Heart left ventricle (tissue), 16 donors: ENCODE measurements at regions not wholly inside any gene's neighbourhood (a gene's known extent, or its start where the extent isn't known, plus 50 kb on each side); places are given as distances from the start of the nearest gene placed in this dataset.

Experiments used
- ATAC-seq, 4 donors: fragments of 200-7000 bp; cut with Tn5 transposase; one replicate each; pipeline ENCODE4 v1.9.1; 2020 to 2022; ENCODE audit warnings: moderate library complexity in 4 of 4, mild to moderate bottlenecking in 3 of 4, moderate number of reproducible peaks in 1 of 4
- DNase-seq, 5 donors: peaks; one replicate each; pipeline ENCODE4 v3.0.0-alpha.2; 2020
- H3K27ac ChIP-seq, 12 donors: fragments of 200-600 bp; sonication (generic) in 4 of 12; one replicate each; pipeline versions ENCODE4 v1.5.0 to v1.8.0; 2016 to 2022; ENCODE audit warnings: mild to moderate bottlenecking in 2 of 12
- H3K27me3 ChIP-seq, 9 donors: fragments of 200-600 bp; sonication (generic) in 2 of 9; one replicate each; pipeline versions ENCODE4 v1.5.1 to v1.8.0; 2016 to 2022; ENCODE audit warnings: mild to moderate bottlenecking in 3 of 9
- H3K36me3 ChIP-seq, 9 donors: fragments of 200-600 bp; sonication (generic) in 2 of 9; one replicate each; pipeline versions ENCODE4 v1.5.0 to v1.8.0; 2018 to 2022; ENCODE audit warnings: mild to moderate bottlenecking in 2 of 9
- H3K4me1 ChIP-seq, 12 donors: fragments of 200-600 bp; sonication (generic) in 4 of 12; one replicate each; pipeline versions ENCODE4 v1.5.0 to v1.8.0; 2016 to 2022; ENCODE audit warnings: mild to moderate bottlenecking in 3 of 12
- H3K4me3 ChIP-seq, 12 donors: fragments of 200-600 bp; sonication (generic) in 4 of 12; one replicate each; pipeline versions ENCODE4 v1.5.0 to v1.8.0; 2017 to 2022; ENCODE audit warnings: mild to moderate bottlenecking in 9 of 12, moderate library complexity in 4 of 12
- H3K9me3 ChIP-seq, 12 donors: fragments of 200-600 bp; sonication (generic) in 4 of 12; one replicate each; pipeline versions ENCODE4 v1.5.0 to v1.8.0; 2016 to 2022; ENCODE audit warnings: mild to moderate bottlenecking in 1 of 12
- POLR2A ChIP-seq, 2 donors: fragments of 450-650 bp; IDR thresholded peaks; one replicate each; pipeline ENCODE4 v1.6.1; 2017; ENCODE audit warnings: antibody characterized with exemption in 2 of 2, mild to moderate bottlenecking in 2 of 2, moderate library complexity in 2 of 2
- WGBS, 4 donors: extraction: QIAGEN DNeasy Blood & Tissue Kit in 2 of 4; methylation state at CpG; one replicate each; pipeline versions ENCODE4 v1.1.5 to v1.1.7; 2013 to 2018; 5-methylcytosine and 5-hydroxymethylcytosine counted together
- intact Hi-C, 10 donors: fragments of 100-400 bp; cut with DNase I; formaldehyde crosslinking; loops; one replicate each; pipeline versions ENCODE4 v1.11.1 to v1.14.2; 2022
- TF ChIP-seq, protein P1 (sequence below), 12 donors: fragments of 200-600 bp; sonication (generic) in 4 of 12; IDR thresholded peaks; one replicate each; pipeline versions ENCODE4 v1.5.0 to v1.8.0; 2018 to 2022; ENCODE audit warnings: antibody characterized with exemption in 12 of 12, mild to moderate bottlenecking in 5 of 12
- donor health status: ischemic (EF 13 %, LVEDD 7.1; RV severe dilation, severe dysfunction).
- donor health status: healthy with polysubstance abuse.
- donor health status: DM: no; HTN: yes; CAD: no.
- donor health status: DM: no; HTN: no; CAD: no.
- donor health status: ischemic (EF 25% LVEDD 6.9; RV normal size, moderate dysfunction).
- donor health status: ischemic (EF 25% LVEDD 5.7; RV mildly dilated, moderate dysfunction).
- donor health status: healthy.
- donor health status: DM: yes; HTN: yes; CAD: no.
- donor health status: ischemic (EF 35%, LVEDD 5.7; RV mildly dilated, moderate dysfunction).
- donor health status: nonischemic (EF 11% LVEDD 7.7; RV severe dilation, severe dysfunction).
- donor health status: DM: yes; HTN: yes; CAD: no.
- donor health status: PGD.
- donor health status: ischemic (EF 29% LVEDD 5.4; RV normal size, mild dysfunction).
- donor health status: nonischemic (EF 23%, LVEDD 6.1; RV moderate dilation, normal function).

DNA sequence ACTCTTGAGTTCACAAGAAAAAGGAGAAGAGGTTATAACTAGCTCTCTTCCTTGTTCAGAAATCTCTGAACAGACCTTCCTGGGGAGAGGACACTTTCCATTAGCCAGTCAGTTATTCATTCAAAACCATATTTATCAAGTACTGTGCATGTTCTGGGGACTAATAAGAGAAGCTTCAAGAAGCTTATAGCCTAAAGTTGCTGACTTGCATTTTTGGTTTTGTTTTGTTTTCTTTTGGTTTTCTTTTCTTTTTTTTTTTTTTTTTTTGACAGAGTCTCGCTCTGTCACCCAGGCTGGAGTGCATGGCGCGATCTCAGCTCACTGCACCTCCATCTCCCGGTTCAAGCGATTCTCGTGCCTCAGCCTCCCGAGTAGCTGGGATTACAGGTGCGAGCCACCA is 471.4 kb downstream of the KLF12 start:
- intact Hi-C loops, result no loop called here
- WGBS, 4 donors, result 96 to 98% (median 97%) methylated on average over 8 of the region's 8 CpGs

DNA sequence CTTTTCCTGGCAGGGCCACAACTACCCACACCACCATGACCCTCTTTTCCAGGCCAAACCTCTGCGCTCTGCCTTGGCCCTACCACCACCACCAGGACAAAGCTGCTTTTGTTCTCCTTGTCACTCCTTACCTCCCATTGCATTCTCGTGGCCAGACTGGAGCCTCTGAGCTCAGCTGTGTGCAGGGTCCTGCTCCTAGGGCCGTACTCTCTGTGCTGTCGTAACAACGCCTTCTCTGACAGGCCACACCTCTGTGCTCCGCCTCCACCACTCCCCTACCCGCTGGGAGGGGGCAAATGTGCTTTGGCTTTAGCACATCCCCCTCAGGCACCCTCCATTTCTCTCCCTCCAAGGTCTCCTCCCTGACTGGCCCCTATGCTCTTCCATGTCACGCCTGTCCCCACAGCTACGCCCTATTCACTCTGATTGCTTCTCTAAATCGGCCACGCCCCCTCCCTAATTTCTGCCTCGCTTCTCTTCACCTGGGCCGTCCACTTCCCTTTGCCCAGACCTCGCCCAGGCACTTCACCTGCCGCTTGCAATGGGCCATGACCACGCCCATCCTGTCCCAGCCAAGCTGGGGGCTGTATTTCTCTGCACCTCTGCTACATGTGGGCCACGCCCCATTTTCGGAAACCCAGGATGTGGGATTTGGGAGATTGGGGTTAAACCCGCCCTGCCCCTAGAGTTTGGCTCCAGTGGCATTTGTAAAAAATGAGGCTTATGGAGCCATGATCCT is 472.3 kb downstream of the KLF12 start:
- Histone ChIP-seq H3K4me3 (no peak overlapping the region), H3K9me3 (no peaks in the 10 kb centered on the region), H3K4me1 (peaks cover 0 to 11% (median 0%) of the 10 kb centered on the region in 12 donors), H3K27ac (no peak overlapping the region), H3K27me3 (no peaks in the 10 kb centered on the region), H3K36me3 (no peaks in the 10 kb centered on the region)
- ATAC-seq (no peak), DNase-seq (no peak)
- 87 to 93% (median 90%) methylated on average over 19 of the region's 19 CpGs for WGBS, 4 donors
- intact Hi-C loops, result no loop called here
- TF ChIP-seq, protein P1, sequence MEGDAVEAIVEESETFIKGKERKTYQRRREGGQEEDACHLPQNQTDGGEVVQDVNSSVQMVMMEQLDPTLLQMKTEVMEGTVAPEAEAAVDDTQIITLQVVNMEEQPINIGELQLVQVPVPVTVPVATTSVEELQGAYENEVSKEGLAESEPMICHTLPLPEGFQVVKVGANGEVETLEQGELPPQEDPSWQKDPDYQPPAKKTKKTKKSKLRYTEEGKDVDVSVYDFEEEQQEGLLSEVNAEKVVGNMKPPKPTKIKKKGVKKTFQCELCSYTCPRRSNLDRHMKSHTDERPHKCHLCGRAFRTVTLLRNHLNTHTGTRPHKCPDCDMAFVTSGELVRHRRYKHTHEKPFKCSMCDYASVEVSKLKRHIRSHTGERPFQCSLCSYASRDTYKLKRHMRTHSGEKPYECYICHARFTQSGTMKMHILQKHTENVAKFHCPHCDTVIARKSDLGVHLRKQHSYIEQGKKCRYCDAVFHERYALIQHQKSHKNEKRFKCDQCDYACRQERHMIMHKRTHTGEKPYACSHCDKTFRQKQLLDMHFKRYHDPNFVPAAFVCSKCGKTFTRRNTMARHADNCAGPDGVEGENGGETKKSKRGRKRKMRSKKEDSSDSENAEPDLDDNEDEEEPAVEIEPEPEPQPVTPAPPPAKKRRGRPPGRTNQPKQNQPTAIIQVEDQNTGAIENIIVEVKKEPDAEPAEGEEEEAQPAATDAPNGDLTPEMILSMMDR (IDR thresholded peaks at IDR 0.05), result no peak
- TF ChIP-seq POLR2A (IDR thresholded peaks at IDR 0.05), result no peak

More for the DNA sequence above, 471.4 kb downstream of the KLF12 start:
- Histone ChIP-seq H3K27me3 (no peaks in the 10 kb centered on the region), H3K4me3 (no peak overlapping the region), H3K36me3 (no peaks in the 10 kb centered on the region), H3K4me1 (peaks cover 0 to 8% (median under 1%) of the 10 kb centered on the region in 12 donors), H3K27ac (no peak overlapping the region), H3K9me3 (no peaks in the 10 kb centered on the region)
- TF ChIP-seq, protein P1 (IDR thresholded peaks at IDR 0.05), result no peak
- TF ChIP-seq POLR2A (IDR thresholded peaks at IDR 0.05), result no peak
- no peak for ATAC-seq
- DNase-seq, result no peak

DNA sequence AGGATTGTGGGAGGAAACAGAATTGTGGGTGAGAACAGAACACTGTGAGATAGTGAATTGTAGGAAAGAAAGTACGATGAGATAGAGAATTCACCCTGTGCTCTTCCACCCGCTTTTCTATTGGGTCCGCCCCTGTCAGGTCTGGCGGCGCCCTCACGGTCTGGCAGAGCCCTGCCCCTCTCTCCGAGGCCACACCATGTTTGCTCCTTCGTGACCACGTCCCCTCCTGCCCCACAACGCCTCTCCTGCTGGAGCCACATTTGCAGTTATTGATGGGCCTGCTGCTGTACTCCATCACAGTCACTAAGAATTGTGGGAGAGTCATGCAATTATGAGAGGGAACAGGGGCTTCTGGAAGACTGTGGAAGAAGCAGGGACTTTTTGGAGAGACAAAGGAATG is 473.1 kb downstream of the KLF12 start:
- WGBS, 4 donors, result 96 to 98% (median 97%) methylated on average over 10 of the region's 10 CpGs
- ATAC-seq, result no peak
- intact Hi-C loops, result no loop called here

DNA sequence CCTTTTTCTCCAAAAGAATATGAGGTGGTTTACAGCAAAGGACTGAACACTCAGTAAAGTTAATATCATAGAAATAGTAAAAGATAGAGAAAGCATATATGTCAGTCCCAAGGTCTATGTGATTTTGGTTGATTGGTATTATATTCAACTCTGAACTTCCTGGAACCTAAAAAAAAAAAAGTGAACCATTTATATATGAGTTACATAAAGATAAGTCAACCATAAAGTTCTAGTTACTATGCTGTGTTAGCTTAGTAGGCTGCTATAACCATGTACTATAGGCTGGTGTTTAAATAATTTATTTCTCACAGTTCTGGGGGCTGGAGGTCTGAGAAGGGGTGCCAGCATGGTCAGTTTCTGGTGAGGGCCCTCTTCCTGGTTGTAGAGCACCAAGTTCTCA is 475.6 kb downstream of the KLF12 start:
- intact Hi-C loops, result no loop called here
- no peak for ATAC-seq
- Histone ChIP-seq H3K9me3 (no peaks in the 10 kb centered on the region), H3K4me1 (peaks cover 0 to 11% (median 0%) of the 10 kb centered on the region in 12 donors), H3K36me3 (no peaks in the 10 kb centered on the region), H3K4me3 (no peak overlapping the region), H3K27me3 (no peaks in the 10 kb centered on the region), H3K27ac (no peak overlapping the region)
- TF ChIP-seq, protein P1 (IDR thresholded peaks at IDR 0.05), result no peak
- TF ChIP-seq POLR2A (IDR thresholded peaks at IDR 0.05), result no peak
- DNase-seq, result no peak

More for the DNA sequence above, 473.1 kb downstream of the KLF12 start:
- peaks cover 0 to 11% (median 0%) of the 10 kb centered on the region in 12 donors for H3K4me1 ChIP-seq
- TF ChIP-seq, protein P1 (IDR thresholded peaks at IDR 0.05), result no peak
- TF ChIP-seq POLR2A (IDR thresholded peaks at IDR 0.05), result no peak
- no peak for DNase-seq
- no peaks in the 10 kb centered on the region for H3K27me3 ChIP-seq
- H3K27ac ChIP-seq, result no peak overlapping the region
- H3K4me3 ChIP-seq, result no peak overlapping the region
- H3K36me3 ChIP-seq, result no peaks in the 10 kb centered on the region
- H3K9me3 ChIP-seq, result no peaks in the 10 kb centered on the region
